Activated CD4-positive, CD25-positive, alpha-beta regulatory T cell treated with anti-CD3 and anti-CD28 coated beads, Interleukin-2, amount 50 U/mL, for 24 hours (primary cell): ENCODE measurements at regions not wholly inside any gene's neighbourhood (a gene's known extent, or its start where the extent isn't known, plus 50 kb on each side); places are given as distances from the start of the nearest gene placed in this dataset.

ENCODE experiments used
- ATAC-seq, 2 donors: fragments of 150-1000 bp; cut with Tn5 transposase; one replicate each; pipeline ENCODE4 v1.10.0; 2021; ENCODE audit warnings: mild to moderate bottlenecking in 1 of 2, moderate library complexity in 1 of 2

DNA sequence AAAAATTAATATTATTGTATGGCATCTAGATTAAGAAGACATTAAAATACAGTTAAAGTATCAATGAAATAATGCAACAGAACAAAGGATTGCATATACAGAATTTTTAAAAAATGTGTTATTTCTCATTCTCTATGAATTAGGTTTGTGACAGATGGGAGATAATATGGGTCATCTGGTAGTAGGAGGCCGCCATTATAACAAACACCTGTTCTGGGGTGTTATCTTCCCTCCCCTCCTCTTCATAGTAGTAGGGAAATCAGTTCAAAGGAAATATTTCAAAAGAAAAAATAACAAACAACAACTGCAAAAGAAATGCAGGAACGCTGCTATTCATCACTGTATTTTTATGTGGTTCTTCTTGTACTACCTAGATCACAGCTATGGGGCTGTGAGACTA, 187.0 kb upstream of the ATP2B1 start:
- ATAC-seq: no peak

DNA sequence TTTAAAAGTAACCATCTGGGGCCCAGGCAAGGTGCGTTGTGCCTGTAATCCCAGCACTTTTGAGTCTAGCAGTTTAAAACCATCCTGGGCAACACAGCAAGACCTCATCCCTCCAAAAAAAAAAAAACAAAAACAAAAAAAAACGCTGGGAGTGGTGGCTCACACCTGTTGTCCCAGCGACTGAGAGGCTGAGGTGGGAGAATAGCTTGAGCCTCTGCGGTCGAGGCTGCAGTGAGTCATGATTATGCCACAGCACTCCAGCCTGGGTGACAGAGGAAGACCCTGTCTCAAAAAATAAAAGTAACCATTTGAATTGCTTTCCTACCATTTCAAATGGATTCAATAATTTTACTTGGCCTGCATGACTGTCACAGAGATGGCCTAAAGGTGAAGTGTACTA, 186.5 kb upstream of the ATP2B1 start:
- ATAC-seq: no peak

DNA sequence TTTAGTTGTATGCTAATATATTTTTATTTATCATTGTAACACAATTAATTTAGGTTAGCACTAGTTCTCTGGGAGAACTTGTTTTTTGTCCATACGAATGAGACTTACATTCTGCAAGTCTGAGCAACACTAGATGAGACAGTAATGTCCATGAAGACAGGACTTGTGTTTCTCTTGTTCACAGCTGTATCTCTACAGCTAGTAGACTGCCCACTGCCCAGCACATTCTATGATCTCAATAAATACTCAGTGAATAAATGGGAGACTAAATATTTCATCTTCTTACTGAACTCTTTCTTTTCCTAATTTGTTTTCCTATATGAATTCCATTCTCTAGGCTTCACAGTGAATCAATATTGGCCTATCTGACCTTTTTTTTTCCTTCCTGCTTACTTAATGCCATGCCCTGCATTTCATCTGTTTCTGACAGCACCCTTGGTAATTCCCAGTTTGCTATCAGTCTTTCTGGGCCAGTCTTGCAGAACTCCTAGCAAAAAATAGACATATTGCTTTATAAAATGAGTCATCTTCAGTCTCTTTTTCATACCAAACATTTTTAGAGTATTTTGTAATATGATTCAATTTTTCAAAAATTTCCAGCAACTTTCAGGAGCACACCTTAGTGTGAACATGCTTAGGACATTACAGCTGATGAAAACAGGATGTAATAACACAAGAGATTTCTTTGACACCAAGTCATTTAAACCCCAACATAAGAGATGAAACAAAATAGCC, 185.5 kb upstream of the ATP2B1 start:
- ATAC-seq: peak in 1 of 2 donors; percentile 7

DNA sequence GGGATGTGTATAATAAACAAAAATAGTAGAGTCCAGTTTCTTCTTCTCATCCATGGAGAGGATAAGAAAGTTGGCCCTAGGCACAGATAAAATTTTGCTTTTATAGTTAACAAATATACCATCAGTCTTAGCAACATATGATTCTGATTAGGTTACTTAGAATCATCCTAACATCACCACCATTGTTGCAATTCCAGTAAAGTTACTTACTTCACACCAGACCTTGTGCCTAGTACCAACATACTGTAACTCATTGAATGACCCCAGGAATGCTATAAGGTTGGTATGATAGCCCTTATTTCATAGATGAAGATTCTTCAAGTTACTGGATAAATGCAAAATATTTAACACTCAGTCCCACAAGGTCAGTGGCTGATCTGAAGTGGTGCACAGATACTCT, 183.8 kb upstream of the ATP2B1 start:
- no peak for ATAC-seq

DNA sequence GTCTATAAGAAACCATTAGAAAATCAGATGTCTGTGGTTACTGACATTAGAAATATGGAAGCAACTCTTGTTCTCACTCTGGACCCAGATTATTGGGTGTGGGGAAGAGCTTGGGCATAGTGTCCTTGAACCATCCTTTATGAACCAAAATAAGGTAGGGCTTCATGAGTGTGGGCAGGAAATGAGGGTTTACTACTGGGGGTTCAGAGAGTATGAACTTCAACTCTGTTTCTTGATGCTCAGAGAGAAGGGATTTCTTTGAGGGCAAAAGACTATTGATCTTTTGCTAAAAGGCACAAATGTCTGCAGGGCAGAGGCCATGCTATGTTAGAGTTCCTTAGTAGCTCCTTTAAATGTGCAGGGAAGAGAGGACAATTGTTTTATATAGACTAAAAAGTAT, 183.3 kb upstream of the ATP2B1 start:
- no peak for ATAC-seq

DNA sequence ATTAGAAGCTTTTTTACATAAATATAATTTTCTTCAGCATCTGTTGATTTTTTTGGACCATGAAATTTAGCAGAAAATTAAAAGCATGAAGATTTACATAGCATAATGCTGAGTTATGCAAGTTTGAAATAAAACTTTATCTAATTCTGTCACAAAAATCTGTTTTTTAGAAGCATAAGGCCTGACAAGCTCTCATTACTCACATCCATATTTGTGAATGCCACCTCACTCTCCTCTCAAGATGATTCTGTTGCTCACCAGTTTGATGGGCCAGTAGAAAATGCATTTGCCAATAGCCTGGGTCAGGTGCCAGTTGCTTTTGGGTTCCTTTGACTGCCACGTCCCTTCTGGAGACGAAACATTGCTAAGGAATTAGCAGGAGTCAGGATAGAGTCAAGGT, 181.5 kb upstream of the ATP2B1 start:
- ATAC-seq: no peak

DNA sequence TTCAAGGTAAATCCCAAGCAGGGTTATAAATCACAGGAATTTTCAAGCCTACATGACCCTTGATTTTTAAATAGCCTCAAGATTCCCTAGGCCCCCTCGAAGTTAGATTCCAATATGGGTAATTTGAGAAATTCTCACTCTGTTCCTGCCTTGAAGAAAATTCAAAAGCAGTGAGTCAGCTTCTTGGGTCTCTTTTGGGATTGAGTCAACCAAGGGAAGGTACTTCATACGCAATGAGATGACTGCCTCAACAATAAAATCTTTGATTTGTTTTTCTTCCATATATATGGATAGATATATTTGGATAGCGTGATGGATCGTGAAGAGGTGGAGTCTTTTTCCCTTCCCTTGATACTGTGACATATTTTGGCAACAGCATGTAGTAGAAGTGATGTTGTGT, 180.4 kb upstream of the ATP2B1 start:
- no peak for ATAC-seq

DNA sequence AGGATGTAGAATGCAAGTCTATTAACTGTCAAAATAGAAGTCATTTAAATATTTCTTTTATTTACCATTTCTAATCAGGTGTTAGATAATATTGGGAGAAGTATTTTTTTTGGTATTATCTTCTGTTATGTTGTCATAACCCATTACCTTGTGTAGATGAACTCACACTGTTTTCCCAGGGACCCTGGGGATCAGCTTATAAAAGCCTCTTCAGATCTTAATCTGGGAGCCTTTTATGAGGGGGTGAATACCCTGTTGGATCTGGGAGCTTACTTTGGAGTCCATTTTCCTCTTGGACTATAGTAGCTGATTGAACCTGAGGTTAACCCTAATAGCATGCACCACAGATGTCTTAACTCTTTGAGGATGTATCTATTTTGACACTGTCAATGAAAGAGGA, 176.3 kb upstream of the ATP2B1 start:
- ATAC-seq: no peak

DNA sequence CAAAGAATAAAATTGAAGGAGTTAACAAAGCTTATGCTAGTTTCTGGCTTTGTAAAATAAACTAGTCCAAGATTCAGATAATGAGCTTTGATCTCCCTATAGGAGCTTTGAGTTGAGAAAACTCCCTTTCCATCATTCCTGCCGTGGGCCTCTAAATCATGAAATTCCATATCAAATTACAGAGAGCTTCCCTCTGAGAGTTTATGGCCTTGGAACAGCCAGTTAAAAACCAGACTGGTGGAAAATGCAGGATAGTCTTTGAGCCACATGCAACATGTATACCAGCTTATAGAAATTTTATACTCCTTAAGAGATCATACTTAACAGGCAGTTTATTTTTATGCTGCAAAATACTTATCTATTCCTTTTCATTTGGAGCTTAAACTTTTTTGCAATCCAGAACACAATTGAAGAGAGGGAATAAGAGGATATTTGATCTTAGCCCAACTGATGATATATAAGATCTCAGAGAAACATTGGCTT, 175.8 kb upstream of the ATP2B1 start:
- ATAC-seq: no peak

DNA sequence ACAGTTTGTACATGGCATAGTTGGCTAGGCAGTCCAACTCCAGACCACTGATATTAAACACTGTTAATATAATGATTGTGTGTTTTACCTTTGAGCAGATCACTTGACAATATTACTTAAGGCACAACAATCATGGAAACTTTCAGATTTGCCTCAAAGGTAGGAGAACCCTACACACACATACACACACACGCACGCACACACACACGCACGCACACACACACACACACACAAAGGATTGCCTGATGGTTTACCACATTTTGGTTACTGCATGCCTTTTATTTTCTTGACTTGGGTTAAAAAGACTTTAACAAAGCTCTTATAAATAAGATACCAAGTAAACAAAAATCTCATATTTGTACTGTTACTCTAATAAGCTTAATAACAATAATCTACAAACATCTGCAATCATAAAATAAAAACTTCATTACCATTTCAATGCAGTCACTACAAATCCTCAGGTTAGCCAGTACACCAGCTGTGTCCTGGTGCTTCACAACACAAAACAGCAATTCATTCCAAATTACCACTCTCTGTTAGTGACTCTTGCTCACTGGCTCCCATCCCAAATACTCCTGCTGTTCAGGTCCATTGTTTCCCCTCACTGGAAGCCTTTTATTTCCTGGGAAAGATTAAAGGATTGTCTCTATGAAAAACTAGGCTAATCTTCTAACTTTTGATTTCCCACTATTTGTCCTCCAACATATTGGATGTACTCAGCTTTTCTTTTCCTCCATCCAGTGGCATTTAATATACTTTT, 175.2 kb upstream of the ATP2B1 start:
- ATAC-seq: no peak

DNA sequence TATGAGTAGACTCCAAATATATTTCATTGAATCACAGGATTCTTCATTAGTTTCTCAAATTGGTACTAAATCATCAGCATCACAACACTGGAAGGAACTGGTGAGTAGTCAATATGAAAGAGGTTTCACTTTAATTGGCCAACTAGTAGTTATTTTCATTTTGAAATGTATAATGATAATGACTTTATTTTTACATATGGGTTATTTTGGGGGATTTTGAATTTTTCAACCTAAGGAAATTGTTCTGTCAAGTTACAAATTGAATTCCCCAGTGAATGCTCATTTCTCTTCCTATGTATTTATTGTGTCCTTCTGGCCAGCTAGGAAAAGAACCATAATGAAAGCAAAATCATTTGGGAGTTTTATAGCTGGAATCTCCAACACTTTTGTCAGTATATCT, 174.2 kb upstream of the ATP2B1 start:
- no peak for ATAC-seq

DNA sequence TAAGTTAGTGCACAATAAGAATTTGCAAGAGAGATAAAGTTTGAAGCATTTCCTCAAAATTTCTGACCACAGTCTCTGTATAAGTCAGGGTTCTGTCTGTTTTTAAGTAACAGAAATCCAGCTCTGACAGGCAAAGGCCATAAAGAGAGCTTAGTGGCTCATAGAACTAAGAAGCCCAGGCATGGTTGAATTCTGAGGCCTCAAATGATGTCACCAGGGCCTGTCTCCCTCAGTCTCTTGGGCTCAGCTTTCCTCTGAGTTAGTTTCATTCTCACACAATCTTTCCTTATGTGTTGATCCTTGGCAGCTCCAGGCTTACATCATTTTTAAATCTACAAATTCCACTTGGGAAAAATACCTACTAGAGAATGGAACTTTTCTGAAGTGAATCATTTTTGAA, 173.4 kb upstream of the ATP2B1 start:
- ATAC-seq: peak; percentile 33 to 61

DNA sequence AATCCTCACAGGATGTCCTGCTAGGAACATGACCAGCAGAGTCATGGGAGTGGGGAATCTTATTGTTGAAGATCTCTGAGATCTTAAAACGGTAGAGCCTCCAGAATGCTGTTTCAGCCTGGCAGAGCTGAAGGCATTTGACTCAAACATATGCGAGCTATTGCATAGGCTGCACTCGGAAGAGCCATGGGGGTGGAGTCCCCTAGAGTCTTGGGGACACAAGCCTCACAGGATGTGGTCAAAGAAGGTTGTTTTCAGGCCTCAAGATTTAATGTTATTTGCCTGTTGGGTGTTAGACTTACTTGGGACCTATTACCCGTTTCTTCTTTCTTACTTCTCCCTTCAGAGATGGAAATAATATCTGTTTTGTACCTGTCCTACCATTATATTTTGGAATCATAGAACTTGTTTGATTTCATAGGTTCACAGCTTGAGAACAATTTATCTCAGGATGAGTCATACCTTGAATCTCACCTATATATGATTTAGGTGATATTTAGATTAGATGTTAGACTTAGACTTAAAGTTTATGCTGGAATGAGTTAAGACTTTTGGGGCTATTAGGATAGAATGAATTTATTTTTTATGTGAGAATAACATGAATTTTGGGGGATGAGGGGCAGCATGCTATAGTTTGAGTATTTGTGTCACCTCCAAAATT, 172.2 kb upstream of the ATP2B1 start:
- peak; percentile 89 to 93 for ATAC-seq

DNA sequence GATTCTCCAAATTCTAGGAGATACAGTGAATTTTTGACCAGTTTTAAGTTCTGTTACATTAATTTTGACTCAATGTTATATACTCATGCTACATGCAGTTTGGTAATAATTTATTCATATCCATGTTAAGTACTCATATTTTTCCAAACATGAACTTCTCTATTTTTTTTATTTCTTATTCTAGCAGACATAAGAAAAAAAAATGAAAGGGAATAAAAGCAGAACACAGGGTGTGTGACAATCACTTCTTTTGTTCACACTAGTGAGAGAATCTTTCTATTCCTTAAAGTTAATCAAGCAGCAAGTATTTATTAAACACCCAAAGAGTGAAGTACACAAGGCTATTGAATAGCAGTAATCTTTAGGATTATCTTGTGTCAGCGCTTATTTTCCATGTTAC, 171.1 kb upstream of the ATP2B1 start:
- no peak for ATAC-seq

DNA sequence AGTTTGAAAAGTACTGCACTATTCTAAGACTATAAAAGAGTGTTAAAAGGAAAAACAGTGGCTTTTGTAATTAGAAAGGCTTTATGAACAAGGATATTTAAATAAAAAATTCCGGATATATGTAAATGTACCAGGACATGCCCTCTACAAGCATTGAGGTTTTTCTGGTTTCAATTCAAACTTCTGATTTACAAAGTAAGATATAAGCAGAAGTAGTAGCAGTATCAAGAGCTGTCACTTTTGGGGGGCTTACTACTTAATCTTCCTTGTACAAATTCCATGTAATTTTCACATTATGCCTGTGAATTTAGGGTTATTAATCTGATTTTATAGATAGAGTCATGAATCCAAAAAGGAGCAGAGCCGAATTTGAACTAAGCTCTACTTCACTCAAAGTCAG, 170.3 kb upstream of the ATP2B1 start:
- no peak for ATAC-seq

DNA sequence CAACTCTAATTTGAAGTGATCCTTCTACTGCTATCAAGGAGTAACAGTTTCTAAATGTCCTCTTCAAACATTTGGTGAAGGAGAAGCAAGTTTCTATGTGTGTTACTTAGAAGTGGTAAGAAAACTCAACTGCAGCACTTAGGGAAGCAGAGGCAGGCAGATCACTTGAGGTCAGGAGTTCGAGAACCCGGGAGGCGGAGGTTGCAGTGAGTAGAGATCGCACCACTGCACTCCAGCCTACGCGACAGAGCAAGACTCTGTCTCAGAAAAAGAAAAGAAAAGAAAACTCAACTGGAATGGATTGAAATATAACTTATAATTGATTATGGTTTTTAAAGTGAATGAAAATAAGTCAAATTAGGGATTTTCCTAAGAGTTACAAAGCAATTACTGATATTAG, 169.7 kb upstream of the ATP2B1 start:
- no peak for ATAC-seq

DNA sequence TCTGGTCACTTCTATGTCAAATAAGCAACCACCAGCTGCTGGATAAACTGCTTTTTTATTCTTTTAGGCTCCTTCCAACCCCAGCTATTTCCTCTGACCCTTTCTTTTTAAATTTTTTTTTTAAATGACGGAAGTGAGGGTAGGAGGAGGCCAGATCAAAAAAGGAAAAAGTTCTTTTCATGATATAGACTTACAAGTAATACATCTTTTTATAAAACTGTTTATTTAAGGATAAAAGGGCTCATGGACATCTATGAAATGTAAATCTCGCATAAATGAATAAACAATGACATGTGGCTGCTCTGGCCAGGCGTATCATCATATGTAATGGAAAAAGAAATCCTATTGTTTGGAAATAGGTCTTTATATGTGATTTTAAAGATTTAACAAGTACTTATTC, 169.0 kb upstream of the ATP2B1 start:
- ATAC-seq: no peak

DNA sequence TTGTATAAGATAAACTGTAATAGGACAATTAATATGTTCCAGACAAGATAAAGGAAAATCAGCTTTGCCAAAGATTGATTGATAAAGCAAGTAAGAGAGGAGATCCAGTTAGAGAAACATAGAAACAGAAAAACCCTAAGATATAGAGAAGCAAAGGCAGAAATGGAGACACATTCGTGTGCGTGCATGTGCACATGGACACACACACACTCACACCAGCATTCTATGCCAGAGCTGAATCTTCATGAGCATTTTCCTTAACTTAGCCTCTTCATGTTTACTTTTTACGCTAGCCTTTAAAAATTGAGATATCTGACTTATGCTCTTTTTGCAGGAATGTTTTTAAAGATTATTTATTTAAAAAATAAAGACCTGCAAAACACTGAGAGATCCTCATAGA, 168.5 kb upstream of the ATP2B1 start:
- ATAC-seq: no peak

DNA sequence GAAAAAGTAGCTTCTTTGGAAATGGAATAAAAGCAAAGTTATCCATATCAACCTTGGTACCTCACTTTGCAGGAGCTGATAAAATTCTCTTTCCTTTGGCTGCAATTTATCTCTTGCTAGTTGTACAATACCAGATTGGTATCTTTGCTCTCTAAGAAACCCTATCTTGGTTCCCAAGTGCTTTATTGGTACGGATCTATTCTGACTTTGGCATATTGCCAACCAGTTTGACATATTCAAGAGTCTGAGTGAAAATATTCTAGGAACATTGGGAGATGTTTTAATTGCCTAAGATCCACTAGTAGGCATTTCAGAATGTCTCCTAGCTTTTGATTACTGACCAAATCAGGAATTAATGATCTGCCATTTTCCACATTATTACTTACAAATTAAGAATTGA, 167.2 kb upstream of the ATP2B1 start:
- ATAC-seq: no peak

DNA sequence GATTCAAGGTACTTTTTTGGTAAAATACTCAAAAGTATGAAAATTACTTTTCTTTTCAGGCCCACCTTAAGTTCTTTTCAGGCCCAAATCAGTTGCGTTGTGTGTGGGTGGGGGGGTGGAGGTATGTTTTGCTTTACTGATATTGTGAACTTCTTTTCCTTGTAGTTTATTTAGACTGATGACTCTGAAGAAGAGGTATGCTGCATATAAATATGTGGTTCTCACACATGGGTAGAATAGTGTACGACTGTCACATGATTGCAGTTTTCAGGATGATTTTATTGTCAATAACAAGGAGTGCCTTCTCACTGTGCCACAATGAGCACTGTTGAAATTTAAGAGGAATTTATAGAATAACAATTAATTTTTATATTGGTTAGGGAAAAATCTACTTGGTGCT, 166.6 kb upstream of the ATP2B1 start:
- ATAC-seq: no peak

DNA sequence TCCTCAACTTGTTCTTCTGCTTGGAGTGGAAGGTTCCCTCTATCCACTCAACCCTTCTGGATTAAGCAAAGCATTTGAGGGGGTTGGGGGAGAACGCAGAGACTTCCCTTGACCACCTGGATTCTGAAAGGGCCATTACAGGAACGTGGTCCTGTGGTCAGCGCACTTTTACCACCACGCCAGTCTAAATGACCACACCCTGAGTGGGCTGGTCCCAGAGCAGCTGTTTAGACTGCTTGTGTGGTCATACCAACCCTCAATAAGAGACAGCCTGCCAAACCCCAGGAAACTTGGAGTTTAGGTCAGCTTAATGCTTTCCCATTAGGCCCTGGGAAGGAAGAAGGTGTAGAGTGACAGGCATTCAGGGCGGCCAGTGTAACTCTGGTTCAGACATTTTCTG, 165.5 kb upstream of the ATP2B1 start:
- no peak for ATAC-seq

DNA sequence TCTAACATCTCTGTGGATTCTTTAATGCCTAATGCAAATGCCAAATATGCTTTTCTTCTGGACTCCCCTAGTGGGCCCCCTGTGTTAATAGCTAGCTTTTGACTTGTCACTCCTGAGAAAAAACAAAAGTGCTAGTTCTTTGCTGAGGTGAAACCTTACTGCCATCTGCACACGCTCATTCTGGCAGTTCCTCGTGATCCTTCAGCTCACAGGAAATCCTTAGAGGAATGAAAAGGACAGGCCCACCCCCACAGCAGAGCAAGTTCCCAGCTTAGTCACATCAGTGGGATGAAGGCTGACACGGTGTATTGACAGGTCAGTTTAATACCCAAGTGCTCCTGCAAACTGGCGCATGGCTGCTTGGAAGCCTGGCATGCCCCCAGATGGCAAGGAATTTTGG, 165.1 kb upstream of the ATP2B1 start:
- ATAC-seq: no peak

DNA sequence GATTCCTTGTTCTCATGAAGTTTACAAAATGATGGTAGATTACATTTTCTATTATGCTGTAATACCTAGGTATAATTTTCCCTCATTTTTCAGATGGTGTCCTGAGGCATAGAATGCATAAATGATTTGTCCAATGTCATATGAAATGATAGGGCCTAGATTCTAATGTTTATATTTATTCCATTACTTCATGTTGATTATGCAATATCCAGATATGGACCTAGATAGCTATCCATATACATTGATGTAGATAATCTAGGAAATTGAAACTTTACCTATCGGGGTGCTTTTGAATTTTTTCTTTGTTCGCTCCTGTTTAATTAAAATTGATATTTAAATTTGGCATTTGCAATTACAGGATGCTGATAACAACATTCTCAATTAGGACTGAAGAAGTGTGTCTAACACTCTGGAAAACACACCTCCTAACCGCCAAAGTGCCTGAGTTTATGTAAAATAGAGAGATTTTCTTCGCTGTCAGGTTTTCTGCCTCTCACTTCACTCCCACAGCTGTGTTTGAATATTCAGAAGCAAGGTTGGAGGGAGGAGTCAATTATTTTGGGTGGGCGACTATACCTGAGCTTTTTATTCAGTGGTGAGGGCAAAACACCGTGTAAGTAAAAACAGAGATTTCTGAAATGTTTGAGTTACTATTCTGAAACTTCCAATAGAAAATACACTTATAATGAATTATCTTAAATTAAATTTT, 164.4 kb upstream of the ATP2B1 start:
- no peak for ATAC-seq
